GM12878 (cell line): ENCODE measurements at regions not wholly inside any gene's neighbourhood (a gene's known extent, or its start where the extent isn't known, plus 50 kb on each side); places are given as distances from the start of the nearest gene placed in this dataset.
A peak's percentile ranks its signal among the peaks of the same experiment; 100 is the strongest.

ENCODE experiments used
- ATAC-seq: fragments of 200-7000 bp; cut with Tn5 transposase; 3 replicates; pipeline ENCODE4 v1.9.1; 2020; ENCODE audit warnings: mild to moderate bottlenecking, moderate library complexity
- BruUV-seq: library from RNA; stranded (reverse); fragments of 400-500 nt; replicated peaks from 2 replicates; lab custom pipeline; 2021; lab: Mats Ljungman, UMichigan
- CTCF ChIA-PET: fragments of 300-600 bp; sonication (Branson Sonifier 250); formaldehyde crosslinking; extraction: SDS; loops from one replicate; lab custom pipeline; 2021; ENCODE audit warnings: inconsistent platforms; lab: Yijun Ruan, JAX
- POLR2A ChIA-PET: fragments of 350-600 bp; formaldehyde crosslinking; extraction: SDS; loops from one replicate; lab custom pipeline; 2021; ENCODE audit warnings: inconsistent platforms; lab: Charles Lee
- RAD21 ChIA-PET: fragments of 300-600 bp; sonication (Branson Sonifier 250); formaldehyde crosslinking; loops from one replicate; lab custom pipeline; 2023; ENCODE audit warnings: antibody characterized with exemption; ENCODE audit not compliant: unreplicated experiment; lab: Charles Lee
- SMC1A ChIA-PET: fragments of 300-600 bp; sonication (Branson Sonifier 250); formaldehyde crosslinking; loops from one replicate; lab custom pipeline; 2023; ENCODE audit not compliant: unreplicated experiment, uncharacterized antibody; lab: Charles Lee
- DNase-seq: peaks from one replicate; pipeline ENCODE4 v3.0.0-alpha.2; 2011; ENCODE audit warnings: low read depth, low spot score
- FAIRE-seq: peaks from 3 replicates; lab custom pipeline; 2011; peaks lifted over from hg19 to GRCh38; lab: Jason Lieb, UNC
- H2AFZ ChIP-seq: 2 replicates; pipeline ENCODE4 v1.6.0; 2011; ENCODE audit warnings: low read depth, low read length, control low read depth; ENCODE audit not compliant: control insufficient read depth
- H3K27ac ChIP-seq: 2 replicates; pipeline ENCODE4 v1.5.1; 2011; ENCODE audit warnings: control low read depth; ENCODE audit not compliant: control insufficient read depth, insufficient read depth
- H3K27me3 ChIP-seq, 2 experiments: replicated peaks in 1 of 2; 2 replicates each; pipeline versions ENCODE4 v1.6.0 to v1.6.1; 2011; ENCODE audit warnings: low read length in 1 of 2; ENCODE audit not compliant: control insufficient read depth in 2 of 2, insufficient read depth in 2 of 2
- H3K36me3 ChIP-seq, 2 experiments: 2 replicates each; pipeline ENCODE4 v1.5.1; 2011; ENCODE audit warnings: low read length in 1 of 2; ENCODE audit not compliant: control insufficient read depth in 2 of 2, insufficient read depth in 2 of 2
- H3K4me1 ChIP-seq: 2 replicates; pipeline ENCODE4 v1.6.1; 2011; ENCODE audit warnings: mild to moderate bottlenecking, low read length, moderate library complexity, mixed read lengths; ENCODE audit not compliant: control insufficient read depth, insufficient read depth
- H3K4me2 ChIP-seq: 2 replicates; pipeline ENCODE4 v1.6.0; 2011; ENCODE audit warnings: control low read depth; ENCODE audit not compliant: control insufficient read depth, insufficient read depth
- H3K4me3 ChIP-seq: fragments of 200-600 bp; sonication (generic); 2 replicates; pipeline ENCODE4 v1.5.1; 2016
- H3K79me2 ChIP-seq: 2 replicates; pipeline ENCODE4 v1.6.0; 2011; ENCODE audit warnings: low read length; ENCODE audit not compliant: control insufficient read depth, insufficient read depth
- H3K9ac ChIP-seq: 2 replicates; pipeline ENCODE4 v1.8.0; 2011; ENCODE audit warnings: low read length, control low read depth, mixed read lengths; ENCODE audit not compliant: control insufficient read depth, insufficient read depth
- H3K9me3 ChIP-seq: replicated peaks from 3 replicates; pipeline ENCODE4 v1.5.1; 2011; ENCODE audit warnings: mild to moderate bottlenecking, low read length; ENCODE audit not compliant: control insufficient read depth, insufficient read depth
- H4K20me1 ChIP-seq: 2 replicates; pipeline ENCODE4 v1.6.0; 2011; ENCODE audit not compliant: control insufficient read depth, insufficient read depth
- FOXK2 ChIP-seq: fragments of 450-650 bp; IDR thresholded peaks from 2 replicates; pipeline ENCODE4 v1.6.1; 2017; ENCODE audit warnings: mild to moderate bottlenecking, moderate library complexity
- MTA2 ChIP-seq: fragments of 450-650 bp; IDR thresholded peaks from 2 replicates; pipeline ENCODE4 v1.6.1; 2016; ENCODE audit warnings: low read depth, mild to moderate bottlenecking, moderate library complexity
- NR2F1 ChIP-seq: fragments of 450-650 bp; conservative IDR thresholded peaks from 2 replicates; pipeline ENCODE4 v1.6.1; 2017; ENCODE audit warnings: mild to moderate bottlenecking
- in situ Hi-C: fragments of 300-500 bp; cut with MboI; formaldehyde crosslinking; loops from 9 replicates; pipeline ENCODE4 v1.14.3; 2018; ENCODE audit warnings: mixed read lengths
- intact Hi-C: fragments of 100-400 bp; cut with micrococcal nuclease; formaldehyde crosslinking; loops from one replicate; pipeline ENCODE4 v1.14.2; 2022; ENCODE audit not compliant: unreplicated experiment
- TF ChIP-seq, protein P1 (sequence below): IDR thresholded peaks from 2 replicates; pipeline ENCODE4 v1.6.1; 2012; ENCODE audit warnings: improper control_type of control experiment, low read depth, low read length; ENCODE audit not compliant: insufficient replicate concordance

DNA sequence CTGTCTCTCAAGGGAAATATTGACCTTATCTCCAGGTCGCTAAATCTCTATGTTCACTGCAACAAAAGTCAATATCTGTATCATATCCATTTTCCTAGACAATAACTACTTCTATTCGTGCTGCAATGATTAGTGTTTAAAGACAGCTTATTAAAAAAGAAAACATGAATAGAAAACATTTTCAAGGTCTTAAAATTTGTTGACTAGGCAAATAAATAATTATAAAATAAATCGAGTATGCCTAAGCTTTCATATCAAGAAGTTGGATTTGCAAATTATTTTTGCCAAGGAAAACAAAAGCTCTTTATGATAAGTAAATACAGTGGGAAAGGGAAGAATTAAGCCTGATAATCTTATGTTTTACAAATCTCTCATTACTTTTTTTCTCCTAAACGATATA is 428.5 kb downstream of the NUP35 start (continued):
- TF ChIP-seq, protein P1, sequence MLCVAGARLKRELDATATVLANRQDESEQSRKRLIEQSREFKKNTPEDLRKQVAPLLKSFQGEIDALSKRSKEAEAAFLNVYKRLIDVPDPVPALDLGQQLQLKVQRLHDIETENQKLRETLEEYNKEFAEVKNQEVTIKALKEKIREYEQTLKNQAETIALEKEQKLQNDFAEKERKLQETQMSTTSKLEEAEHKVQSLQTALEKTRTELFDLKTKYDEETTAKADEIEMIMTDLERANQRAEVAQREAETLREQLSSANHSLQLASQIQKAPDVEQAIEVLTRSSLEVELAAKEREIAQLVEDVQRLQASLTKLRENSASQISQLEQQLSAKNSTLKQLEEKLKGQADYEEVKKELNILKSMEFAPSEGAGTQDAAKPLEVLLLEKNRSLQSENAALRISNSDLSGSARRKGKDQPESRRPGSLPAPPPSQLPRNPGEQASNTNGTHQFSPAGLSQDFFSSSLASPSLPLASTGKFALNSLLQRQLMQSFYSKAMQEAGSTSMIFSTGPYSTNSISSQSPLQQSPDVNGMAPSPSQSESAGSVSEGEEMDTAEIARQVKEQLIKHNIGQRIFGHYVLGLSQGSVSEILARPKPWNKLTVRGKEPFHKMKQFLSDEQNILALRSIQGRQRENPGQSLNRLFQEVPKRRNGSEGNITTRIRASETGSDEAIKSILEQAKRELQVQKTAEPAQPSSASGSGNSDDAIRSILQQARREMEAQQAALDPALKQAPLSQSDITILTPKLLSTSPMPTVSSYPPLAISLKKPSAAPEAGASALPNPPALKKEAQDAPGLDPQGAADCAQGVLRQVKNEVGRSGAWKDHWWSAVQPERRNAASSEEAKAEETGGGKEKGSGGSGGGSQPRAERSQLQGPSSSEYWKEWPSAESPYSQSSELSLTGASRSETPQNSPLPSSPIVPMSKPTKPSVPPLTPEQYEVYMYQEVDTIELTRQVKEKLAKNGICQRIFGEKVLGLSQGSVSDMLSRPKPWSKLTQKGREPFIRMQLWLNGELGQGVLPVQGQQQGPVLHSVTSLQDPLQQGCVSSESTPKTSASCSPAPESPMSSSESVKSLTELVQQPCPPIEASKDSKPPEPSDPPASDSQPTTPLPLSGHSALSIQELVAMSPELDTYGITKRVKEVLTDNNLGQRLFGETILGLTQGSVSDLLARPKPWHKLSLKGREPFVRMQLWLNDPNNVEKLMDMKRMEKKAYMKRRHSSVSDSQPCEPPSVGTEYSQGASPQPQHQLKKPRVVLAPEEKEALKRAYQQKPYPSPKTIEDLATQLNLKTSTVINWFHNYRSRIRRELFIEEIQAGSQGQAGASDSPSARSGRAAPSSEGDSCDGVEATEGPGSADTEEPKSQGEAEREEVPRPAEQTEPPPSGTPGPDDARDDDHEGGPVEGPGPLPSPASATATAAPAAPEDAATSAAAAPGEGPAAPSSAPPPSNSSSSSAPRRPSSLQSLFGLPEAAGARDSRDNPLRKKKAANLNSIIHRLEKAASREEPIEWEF, result no peak

DNA sequence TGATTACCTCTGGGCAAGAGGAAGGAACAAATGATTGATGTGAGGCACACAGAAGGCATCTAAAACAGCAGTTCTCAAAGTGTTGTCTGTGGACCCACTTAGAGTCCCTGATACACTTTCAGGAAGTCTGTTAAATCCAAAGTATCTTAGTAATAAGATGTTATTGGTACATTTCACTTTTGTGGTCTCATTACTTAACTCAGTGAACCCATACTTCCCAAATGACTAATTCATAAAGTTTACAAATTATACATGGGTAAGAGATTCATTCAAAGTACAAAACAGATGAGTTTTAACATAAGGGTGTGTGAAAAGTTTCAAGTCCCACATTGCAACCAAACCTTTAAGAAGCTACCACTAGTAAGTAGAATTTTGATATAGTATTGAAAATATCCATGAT is 440.5 kb downstream of the NUP35 start:
- 0 out of 2 replicates have a peak, but pooled peaks have one; percentile 25 for TF ChIP-seq NR2F1
- TF ChIP-seq FOXK2, result no peak
- TF ChIP-seq MTA2, result peak; percentile 70
- no peaks in the 10 kb centered on the region for H3K27me3 ChIP-seq
- no peaks in the 10 kb centered on the region for H4K20me1 ChIP-seq
- CTCF ChIA-PET, result no interaction called here
- no peak for DNase-seq
- FAIRE-seq, result no peak
- no TSS peak for BruUV-seq
- POLR2A ChIA-PET, result no interaction called here
- RAD21 ChIA-PET, result no interaction called here
- intact Hi-C loops (no loop called here), in situ Hi-C loops (no loop called here)
- no peaks in the 10 kb centered on the region for H3K4me1 ChIP-seq
- no peaks in the 10 kb centered on the region for H3K79me2 ChIP-seq
- no peaks in the 10 kb centered on the region; the same call in 2 of the 3 replicates for H3K9me3 ChIP-seq
- peak; percentile 53 for ATAC-seq
- no peak overlapping the region for H3K27ac ChIP-seq
- SMC1A ChIA-PET, result no interaction called here
- H3K36me3 ChIP-seq, result no peaks in the 10 kb centered on the region
- H3K4me3 ChIP-seq, result no peak overlapping the region
- H2AFZ ChIP-seq, result no peak overlapping the region
- H3K4me2 ChIP-seq, result no peak overlapping the region
- H3K9ac ChIP-seq, result no peak overlapping the region
